Astrocyte (in vitro differentiated cells and primary cell): ENCODE measurements at regions not wholly inside any gene's neighbourhood (a gene's known extent, or its start where the extent isn't known, plus 50 kb on each side); places are given as distances from the start of the nearest gene placed in this dataset.

Experiments
- CTCF ChIP-seq: IDR thresholded peaks from 2 replicates; pipeline ENCODE4 v1.5.1; 2011; ENCODE audit warnings: low read depth, mild to moderate bottlenecking, inconsistent platforms, low read length, moderate library complexity; ENCODE audit not compliant: insufficient read depth
- EZH2 ChIP-seq: IDR thresholded peaks from 2 replicates; pipeline ENCODE4 v1.6.1; 2012; ENCODE audit warnings: mild to moderate bottlenecking, low read length, inconsistent platforms; ENCODE audit not compliant: insufficient read depth

GRCh38 chr4:37745946-37746345 lies 59.8 kb upstream of the RELL1 start:
- TF ChIP-seq CTCF (no peak), EZH2 (no peak)
